D341Med (cell line): ENCODE measurements at regions not wholly inside any gene's neighbourhood (a gene's known extent, or its start where the extent isn't known, plus 50 kb on each side); places are given as distances from the start of the nearest gene placed in this dataset.

Experiments used
- DNase-seq: peaks from one replicate; pipeline ENCODE4 v3.0.0; 2012; ENCODE audit warnings: low spot score

GRCh38 chr15:70473581-70474370, 289.6 kb downstream of the UACA start:
- DNase-seq, result no peak

GRCh38 chr15:70471517-70471916, 291.8 kb downstream of the UACA start:
- DNase-seq, result no peak

GRCh38 chr15:70470556-70471191, 292.7 kb downstream of the UACA start:
- DNase-seq, result no peak

- DNase-seq, result no peak
These were observed 293.5 kb downstream of the UACA start for GRCh38 chr15:70469651-70470555.

- DNase-seq, result no peak
These were observed 294.2 kb downstream of the UACA start for GRCh38 chr15:70469182-70469581.

- DNase-seq, result peak; percentile 80
These were observed 296.3 kb downstream of the UACA start for GRCh38 chr15:70466895-70467529.

GRCh38 chr15:70466305-70466704, 297.1 kb downstream of the UACA start:
- no peak for DNase-seq

GRCh38 chr15:70465812-70466211, 297.5 kb downstream of the UACA start:
- no peak for DNase-seq

- no peak for DNase-seq
These were observed 299.9 kb downstream of the UACA start for GRCh38 chr15:70463453-70463834.

GRCh38 chr15:70461992-70462391, 301.4 kb downstream of the UACA start:
- DNase-seq, result no peak

- DNase-seq, result no peak
These were observed 302.3 kb downstream of the UACA start for GRCh38 chr15:70461017-70461416.

GRCh38 chr15:70459312-70459711, 304.0 kb downstream of the UACA start:
- no peak for DNase-seq

GRCh38 chr15:70453766-70454165, 309.6 kb downstream of the UACA start:
- no peak for DNase-seq

GRCh38 chr15:70453238-70453637, 310.1 kb downstream of the UACA start:
- no peak for DNase-seq

GRCh38 chr15:70451821-70452653, 311.3 kb downstream of the UACA start:
- DNase-seq, result no peak

GRCh38 chr15:70450142-70450443, 313.3 kb downstream of the UACA start:
- DNase-seq, result no peak

GRCh38 chr15:70449311-70450141, 313.8 kb downstream of the UACA start:
- no peak for DNase-seq

- DNase-seq, result no peak
These were observed 315.2 kb downstream of the UACA start for GRCh38 chr15:70447928-70448698.

GRCh38 chr15:70447521-70447920, 315.8 kb downstream of the UACA start:
- DNase-seq, result no peak

- DNase-seq, result no peak
These were observed 316.3 kb downstream of the UACA start for GRCh38 chr15:70447081-70447480.
